ENCODE measurements at regions not wholly inside any gene's neighbourhood (a gene's known extent, or its start where the extent isn't known, plus 50 kb on each side); places are given as distances from the start of the nearest gene placed in this dataset.

GRCh38 chr5:159735749-159736660 is 180.3 kb upstream of the ADRA1B start:
- TF ChIP-seq SIN3A (IDR thresholded peaks at IDR 0.05; ENCODE audit: borderline replicate concordance, insufficient read depth, low read length) = no peak
- no peak for TF ChIP-seq POLR2AphosphoS5 (IDR thresholded peaks at IDR 0.05; ENCODE audit: low read depth, low read length)
- no peak for TF ChIP-seq TAF1 (IDR thresholded peaks at IDR 0.05; ENCODE audit: borderline replicate concordance, insufficient read depth, low read length)
- TF ChIP-seq FOXP2 (optimal IDR thresholded peaks at IDR 0.05; ENCODE audit: borderline replicate concordance, extremely low read depth, extremely low read length, insufficient read depth) = no peak
- no peak for TF ChIP-seq REST (IDR thresholded peaks at IDR 0.05; ENCODE audit: insufficient read depth in 1 of 2, low read depth in 2 of 2, low read length in 2 of 2)

- no peak for TF ChIP-seq TAF1 (IDR thresholded peaks at IDR 0.05; ENCODE audit: borderline replicate concordance, insufficient read depth, low read length)
- no peak for TF ChIP-seq REST (IDR thresholded peaks at IDR 0.05; ENCODE audit: insufficient read depth in 1 of 2, low read depth in 2 of 2, low read length in 2 of 2)
- no peak for TF ChIP-seq FOXP2 (optimal IDR thresholded peaks at IDR 0.05; ENCODE audit: borderline replicate concordance, extremely low read depth, extremely low read length, insufficient read depth)
- no peak for TF ChIP-seq SIN3A (IDR thresholded peaks at IDR 0.05; ENCODE audit: borderline replicate concordance, insufficient read depth, low read length)
- no peak for TF ChIP-seq POLR2AphosphoS5 (IDR thresholded peaks at IDR 0.05; ENCODE audit: low read depth, low read length)
Observed at GRCh38 chr5:159736844-159737243, 179.4 kb upstream of the ADRA1B start.

- TF ChIP-seq SIN3A (IDR thresholded peaks at IDR 0.05; ENCODE audit: borderline replicate concordance, insufficient read depth, low read length) (no peak), TAF1 (IDR thresholded peaks at IDR 0.05; ENCODE audit: borderline replicate concordance, insufficient read depth, low read length) (no peak), POLR2AphosphoS5 (IDR thresholded peaks at IDR 0.05; ENCODE audit: low read depth, low read length) (no peak), REST (IDR thresholded peaks at IDR 0.05; ENCODE audit: insufficient read depth in 1 of 2, low read depth in 2 of 2, low read length in 2 of 2) (no peak), FOXP2 (optimal IDR thresholded peaks at IDR 0.05; ENCODE audit: borderline replicate concordance, extremely low read depth, extremely low read length, insufficient read depth) (no peak)
Observed at GRCh38 chr5:159737263-159737662, 179.0 kb upstream of the ADRA1B start.

GRCh38 chr5:159741829-159742322 is 174.4 kb upstream of the ADRA1B start:
- TF ChIP-seq REST (IDR thresholded peaks at IDR 0.05; ENCODE audit: insufficient read depth in 1 of 2, low read depth in 2 of 2, low read length in 2 of 2) (no peak), SIN3A (IDR thresholded peaks at IDR 0.05; ENCODE audit: borderline replicate concordance, insufficient read depth, low read length) (no peak)
